HT1080 (cell line): ENCODE measurements at regions not wholly inside any gene's neighbourhood (a gene's known extent, or its start where the extent isn't known, plus 50 kb on each side); places are given as distances from the start of the nearest gene placed in this dataset.
"Not testable (repeated sequence)": the region's sequence is repeated elsewhere in the genome, so short reads cannot be mapped to it uniquely, and the experiment has no call there.

Source experiments
- DNase-seq: peaks from one replicate; pipeline ENCODE4 v3.0.0-alpha.2; 2015; ENCODE audit warnings: low read depth

DNA sequence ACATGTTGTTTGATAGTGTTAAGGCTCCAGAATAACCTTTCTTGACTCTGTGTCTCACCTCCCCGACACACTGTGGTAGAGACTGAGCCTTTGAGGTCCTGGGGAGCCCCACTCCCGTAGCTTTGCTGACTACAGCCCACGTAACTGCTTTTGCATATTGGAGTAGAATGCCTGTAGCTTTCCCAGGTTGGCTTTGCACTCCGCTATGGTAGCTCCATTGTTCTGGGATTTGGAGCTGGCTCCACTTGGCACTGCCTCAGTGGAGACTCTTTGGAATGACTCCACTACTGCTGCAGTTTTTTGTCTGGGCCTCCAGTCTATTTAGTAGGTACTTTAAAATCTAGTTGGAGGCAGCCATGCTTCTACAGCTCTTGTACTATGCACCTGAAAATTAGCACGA is 56.2 kb upstream of the ANXA1 start:
- DNase-seq = no peak

DNA sequence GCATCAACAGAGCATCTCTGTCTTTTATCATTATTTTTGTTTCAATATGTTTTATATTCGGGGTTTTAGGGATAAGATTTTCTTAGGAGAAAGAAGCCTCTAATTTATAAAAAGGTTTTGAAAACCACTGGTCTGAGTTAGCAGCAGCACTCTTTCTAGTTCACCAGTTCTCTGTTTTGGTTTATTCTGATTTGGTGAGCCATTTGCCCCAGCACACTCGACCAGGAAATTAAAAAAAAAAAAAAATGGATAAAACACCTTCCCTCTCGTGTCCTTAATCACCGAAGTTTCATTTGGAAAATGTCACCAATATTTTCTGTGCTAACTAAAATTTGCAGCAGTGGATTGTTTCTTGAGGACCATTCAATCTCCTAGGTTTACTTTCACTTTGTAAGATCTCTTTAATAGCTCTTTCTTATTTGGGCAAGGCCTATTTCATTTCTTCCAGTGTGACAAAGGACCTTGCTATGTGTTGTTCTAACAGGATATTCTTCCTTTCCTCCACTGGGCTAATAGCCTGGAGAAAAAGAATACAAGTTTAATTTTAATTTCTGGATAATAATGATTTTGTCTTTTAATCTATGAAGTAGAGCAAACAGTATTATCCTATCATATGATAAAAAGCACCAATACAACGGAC is 57.8 kb upstream of the ANXA1 start:
- peak; percentile 26 for DNase-seq

DNA sequence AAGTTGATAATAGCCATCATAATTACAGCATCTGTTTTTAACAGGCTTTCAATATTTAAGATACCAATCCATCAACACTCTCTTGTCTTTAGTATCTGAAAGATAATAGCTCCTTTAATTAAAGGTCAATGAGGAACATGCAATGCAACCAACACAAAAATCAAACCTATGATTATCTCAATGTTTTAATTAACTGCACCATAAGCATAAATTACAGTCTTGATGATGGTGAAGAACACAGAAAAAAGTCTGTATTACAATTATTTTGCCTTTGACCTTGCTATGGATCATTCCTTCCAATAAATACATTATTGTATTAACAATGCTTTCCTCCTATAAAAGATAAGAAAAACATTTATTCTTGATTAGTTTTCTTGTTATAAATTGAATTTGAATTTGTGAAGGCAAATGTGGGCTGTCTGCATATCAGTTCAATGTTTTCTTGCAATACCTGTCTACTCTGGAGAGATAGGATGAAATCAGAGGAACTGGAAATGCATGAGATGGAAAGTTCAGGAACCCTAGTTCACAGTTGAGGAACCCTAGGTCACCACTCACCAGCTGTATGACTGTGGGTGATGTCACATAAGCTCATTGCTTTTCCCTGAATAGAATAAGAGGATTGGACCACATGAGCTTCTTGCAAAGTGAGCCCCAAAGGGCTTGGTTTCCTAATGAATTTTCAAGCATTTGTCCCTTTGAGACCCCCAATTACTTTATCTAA is 58.5 kb upstream of the ANXA1 start:
- no peak for DNase-seq

DNA sequence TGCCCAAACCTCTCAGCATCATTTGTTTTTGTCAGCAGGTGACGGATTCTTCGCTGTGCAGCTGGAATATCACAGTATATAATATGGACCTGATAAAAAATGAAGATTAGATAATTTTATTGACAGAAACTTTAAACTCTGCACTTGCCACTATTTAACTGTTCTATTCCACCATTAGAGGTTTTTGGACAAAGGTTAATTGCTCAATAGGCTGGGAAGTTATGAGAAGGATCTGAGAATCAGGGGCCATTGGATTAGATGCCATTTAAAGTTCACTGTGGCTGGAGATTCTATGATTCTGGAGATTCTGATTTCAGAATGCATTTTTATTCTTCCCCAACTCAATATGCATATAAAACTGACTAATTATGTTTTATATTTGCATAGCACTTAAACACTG is 59.8 kb upstream of the ANXA1 start:
- no peak for DNase-seq

DNA sequence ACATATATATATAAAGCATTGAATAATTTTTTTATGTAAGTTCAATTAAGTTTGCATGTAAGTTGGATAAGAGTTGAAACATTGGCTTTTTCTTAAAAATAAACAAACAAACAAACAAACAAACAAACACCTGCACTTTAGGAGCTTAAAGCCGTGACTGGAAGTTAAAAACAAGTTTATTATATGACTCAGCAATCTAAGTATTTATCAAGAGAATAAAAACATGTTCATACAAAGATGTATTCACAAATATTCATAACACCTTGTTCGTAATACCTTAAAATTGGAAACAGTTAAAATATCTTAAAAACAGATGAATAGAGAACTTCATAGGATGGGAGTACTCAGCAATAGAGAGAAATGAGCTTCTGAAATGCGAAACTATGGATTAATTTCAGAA is 61.5 kb upstream of the ANXA1 start:
- no peak for DNase-seq

DNA sequence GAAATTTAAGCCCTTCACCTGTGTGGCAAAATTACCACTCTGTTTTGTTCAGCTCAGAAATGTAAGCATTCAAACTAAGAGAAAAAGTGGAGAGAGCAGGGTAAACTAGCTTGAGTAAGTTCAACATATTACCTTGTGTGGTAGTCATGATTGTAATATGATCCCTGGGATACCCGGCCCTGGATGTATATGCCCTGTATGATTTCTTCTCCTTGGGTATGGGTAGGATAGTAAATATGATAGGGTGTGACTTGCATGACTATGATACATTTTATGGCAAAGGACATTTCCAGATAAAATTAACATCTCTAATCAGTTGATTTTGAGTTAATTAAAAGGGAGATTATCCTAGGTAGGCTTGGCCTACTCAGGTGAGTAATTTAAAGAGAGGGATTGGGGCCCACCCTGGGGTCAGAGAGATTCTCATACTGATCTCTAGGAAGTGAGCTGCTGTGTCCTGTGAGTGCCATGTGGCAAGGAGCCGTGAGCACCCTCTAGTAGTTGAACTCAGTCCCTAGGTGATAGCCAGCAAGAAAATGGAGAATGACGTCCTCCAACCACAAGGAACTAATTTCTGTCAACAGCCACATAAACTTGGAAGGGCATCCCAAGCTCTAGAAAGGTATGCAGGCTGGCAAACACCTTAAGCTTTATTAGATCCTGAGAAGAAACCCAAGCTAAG is 62.2 kb upstream of the ANXA1 start:
- DNase-seq = no peak

DNA sequence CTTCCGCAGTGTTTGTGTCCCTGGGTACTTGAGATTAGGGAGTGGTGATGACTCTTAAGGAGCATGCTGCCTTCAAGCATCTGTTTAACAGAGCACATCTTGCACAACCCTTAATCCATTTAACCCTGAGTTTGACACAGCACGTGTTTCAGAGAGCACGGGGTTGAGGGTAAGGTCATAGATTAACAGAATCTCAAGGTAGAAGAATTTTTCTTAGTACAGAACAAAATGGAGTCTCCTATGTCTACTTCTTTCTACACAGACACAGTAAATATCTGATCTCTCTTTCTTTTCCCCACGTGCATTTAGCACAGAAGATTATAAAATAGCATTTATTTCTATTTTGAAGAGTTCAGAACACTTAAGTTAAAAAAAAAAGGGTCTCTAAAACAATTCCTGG is 63.8 kb upstream of the ANXA1 start:
- DNase-seq = not testable (repeated sequence)

DNA sequence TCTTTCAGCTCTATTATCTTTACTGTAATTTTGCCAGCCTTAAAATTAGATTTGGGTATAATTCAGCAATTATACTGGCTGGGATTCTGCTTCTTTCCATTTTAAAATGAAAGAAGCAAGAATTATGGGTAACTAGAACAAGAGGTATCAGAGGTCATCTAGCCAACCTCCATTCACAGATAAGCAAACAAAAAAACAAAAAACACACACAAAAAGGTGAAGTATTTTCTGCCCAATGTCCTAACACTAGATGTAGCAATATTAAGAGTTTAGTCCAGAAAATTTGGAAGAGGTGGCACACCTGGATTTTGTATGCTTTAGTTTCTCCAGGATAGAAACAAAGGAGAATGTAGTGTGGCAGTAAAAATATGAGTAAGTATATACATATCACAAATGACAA is 68.1 kb upstream of the ANXA1 start:
- DNase-seq = no peak

DNA sequence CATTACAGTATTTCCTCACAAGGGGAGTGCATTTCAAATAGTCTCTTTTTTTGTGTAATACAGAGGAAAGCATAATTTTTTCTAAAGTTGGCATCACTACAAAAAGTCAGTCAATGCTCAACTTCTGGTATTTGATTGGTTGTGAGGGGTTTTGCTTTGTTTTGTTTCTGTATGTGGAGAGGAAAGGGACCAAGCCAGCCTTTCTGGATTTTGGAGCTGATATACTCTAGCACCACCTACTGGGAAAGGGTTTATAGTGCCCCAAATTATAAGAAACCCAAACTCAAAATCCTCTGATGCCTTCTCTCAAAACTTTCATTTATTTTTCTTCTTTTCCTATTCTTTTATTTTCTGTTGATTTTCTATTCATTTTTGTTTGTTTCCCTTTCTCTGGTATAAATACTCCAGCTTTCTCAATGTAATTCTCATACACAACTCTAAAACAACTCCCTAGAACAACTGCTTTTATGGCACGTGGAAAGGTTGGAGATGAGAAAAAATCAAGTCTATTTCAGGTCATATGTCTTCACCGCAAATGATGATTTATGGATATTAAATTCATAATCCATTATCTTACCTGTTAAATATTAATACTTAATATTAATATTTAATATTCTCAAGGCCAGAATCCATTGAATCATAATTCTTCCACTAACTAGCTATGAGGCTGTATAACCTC is 69.5 kb upstream of the ANXA1 start:
- DNase-seq = peak; percentile 59

DNA sequence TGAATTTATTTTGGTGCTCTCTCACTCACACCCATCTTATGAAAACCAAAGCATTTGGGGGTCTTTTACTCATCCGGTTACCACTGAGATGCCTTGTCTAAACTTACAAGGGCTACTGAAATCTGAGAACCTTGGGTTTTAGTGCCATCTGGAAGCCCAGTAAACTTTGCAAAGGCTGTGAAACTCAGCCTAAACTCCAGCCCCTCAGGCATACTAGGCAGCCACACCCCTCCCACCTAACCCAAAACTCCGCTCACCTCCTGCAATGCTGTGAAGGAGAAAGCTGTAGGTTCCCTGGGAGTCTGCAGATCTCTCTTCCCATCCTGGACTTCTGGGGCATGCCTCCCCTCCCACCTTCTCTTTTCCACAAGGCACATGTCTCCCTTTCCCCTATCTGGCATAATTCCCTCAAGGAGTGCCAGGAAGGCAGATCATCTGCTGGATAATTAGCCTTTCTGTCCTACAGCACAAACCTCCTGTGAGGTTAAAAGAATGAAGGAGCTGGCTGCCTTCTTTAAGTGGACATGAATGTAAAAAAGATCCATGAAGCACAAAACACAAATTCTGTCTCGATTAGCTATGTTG is 71.5 kb upstream of the ANXA1 start:
- no peak for DNase-seq

DNA sequence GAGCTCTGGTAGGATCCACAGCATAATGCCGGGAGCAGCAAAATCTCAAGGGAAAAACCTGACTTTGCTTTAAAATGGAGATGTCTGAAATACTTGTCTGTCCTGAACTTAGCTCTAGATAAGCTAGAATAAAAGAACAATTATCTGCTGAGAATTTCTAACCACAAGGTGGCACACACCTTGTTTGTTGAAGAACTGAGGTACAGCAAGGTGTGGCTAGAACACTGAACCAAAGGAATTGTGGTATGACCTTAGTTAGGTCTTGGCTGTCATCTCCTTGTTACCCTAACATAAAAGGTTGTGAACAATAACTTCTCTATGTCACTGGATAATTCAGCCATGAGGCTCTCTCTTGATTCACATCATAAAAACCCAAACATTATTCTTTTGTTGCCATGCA is 72.3 kb upstream of the ANXA1 start:
- peak; percentile 3 for DNase-seq

DNA sequence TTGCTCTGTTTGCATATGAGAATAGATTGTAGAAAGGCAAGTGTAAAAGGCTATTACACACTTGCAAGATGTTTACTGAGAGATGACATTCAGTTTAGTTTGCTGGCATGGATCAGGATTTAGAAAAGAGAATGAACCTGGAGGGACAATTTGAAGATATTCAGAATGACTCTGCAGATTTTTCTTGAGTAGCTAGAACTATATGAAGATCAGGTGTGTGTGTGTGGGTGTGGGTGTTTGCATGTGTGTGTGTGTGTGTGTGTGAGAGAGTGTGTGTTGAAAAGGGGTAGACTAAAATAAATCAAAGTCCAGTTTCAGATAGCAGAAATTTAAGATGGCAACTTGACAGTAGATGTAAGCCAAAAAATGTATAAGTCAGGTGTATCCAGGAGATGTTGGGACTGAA is 74.0 kb upstream of the ANXA1 start:
- no peak for DNase-seq

DNA sequence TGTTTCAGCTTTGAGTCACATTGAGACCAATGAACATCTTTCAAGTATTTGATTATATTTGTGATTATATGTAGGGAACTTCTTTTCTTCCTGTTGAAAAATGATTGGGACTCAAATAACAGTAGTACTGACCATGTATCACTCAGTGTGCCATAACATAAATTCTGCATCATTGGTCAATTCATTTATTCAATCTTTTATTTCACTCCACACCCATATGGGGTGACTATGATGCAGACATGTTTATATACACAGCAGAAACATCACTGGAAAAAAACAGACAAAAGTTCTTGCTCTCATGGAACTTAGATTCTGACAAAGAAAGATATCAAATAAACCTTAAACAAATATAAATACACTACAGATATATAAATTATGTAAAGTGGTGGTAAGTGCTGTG is 74.7 kb upstream of the ANXA1 start:
- no peak for DNase-seq

DNA sequence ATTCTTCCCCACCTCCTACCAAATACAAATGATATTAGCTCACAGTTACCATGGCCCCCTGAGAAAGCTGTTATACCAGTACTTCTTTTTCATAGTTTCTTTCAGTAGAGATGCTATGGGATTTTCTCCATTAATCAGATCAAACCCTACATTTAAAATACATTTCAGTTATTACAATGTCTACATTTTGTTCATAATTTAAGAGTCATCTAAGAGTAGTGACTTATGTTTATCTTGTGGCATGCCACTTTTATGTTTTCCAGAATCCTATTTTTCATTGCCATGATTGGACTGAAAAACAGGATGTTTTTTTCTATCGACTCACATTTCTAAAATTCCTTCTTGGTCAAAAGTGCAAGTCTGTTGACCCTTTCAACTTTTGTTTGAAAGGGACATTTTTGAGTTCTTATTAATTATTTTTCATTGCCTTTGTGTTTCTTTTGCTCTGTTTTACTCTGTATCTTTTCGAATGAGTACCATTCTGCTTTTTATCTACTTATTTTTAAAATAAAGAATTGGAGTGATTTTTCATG is 77.4 kb upstream of the ANXA1 start:
- no peak for DNase-seq

DNA sequence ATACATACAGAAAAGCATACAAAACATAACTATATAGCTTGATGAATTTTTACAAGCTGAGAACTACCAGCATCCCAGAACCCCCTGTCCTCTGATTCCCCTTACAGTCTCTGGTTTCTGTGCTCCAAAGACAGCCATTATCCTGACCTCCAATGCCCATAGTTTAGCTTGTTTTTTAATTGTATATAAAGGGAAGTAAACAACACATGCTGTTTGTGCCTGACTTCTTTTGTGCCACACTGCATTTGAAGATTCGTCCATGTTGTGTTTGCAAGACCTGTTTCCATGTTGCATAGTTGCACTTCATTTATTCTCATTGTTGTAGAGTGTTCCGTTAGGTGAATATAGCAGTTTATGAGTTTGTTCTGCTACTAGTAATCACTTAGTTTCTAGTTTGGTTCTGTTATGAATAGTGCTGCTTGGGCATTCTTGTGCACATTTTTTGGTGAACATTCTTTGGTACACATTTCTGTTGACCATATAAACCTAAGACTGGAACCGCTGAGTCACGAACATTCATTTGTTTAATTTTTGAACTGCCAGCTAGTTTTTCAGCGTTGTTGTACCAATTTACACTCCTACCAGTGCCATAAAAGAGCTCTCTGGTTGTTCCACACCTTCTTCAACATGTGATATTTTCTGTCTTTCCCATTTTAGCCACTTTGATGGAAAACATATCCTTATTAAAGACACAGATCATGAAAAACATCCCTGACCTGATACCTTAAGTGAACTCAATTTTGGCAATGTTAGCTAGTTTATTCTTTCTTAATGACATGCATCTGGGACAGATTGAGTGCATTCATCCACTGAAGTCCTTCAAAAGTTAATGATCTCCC is 78.1 kb upstream of the ANXA1 start:
- no peak for DNase-seq

DNA sequence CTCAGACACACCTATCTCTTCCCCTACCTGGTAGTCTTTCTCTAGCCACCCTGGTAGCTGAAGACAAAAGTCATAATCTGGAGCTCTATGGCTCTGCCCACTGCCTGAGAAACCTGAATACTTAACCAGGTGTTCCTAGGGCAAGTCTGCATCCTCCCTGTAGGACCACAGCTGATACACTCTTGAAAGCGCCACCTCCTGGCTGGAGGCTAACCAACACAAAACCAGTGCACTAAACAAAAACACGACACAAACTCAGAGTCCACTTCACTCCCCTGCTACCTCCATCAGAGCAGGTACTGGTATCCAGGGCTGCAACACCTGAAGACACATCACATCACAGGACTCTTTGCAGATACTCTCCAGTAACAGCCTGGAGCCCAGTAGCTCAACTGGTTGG is 84.6 kb upstream of the ANXA1 start:
- DNase-seq = peak; percentile 11

DNA sequence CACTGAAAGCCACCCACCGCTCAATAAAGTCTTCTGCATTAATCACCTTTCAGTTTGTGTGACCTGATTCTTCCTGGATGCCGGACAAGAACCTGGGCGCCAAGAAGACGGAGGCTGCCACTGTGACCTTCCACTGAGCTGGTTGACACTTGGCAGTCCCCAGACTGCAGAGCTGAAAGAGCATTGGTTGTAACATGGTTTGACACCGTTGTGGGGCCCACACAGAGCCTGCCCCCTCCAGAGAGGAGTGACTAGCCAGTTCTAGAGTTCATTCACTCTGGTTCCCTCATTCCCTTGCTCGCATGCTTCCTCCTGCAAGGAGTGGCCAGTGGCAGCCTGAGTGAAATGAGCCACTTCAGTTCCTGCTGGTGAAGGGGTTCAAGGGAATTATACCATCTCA is 86.2 kb upstream of the ANXA1 start:
- DNase-seq = no peak

DNA sequence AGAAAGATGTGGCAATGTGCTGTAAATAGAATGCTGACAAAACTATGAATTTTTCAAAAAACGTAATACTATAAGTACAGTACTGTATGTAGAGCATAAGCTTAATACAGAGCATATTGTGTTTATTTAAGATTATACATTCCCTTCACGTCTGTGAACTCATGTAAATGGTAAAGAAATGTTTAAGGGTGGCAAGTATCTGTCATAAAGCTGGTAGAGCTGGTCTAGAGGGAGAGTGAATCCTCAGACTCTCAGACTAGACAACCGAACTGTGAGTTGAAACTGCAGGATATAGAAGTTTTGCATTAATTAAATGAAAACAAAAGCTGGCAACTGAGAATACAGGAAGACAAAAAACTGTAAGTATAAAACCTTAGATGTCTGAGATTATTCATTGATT is 87.3 kb upstream of the ANXA1 start:
- no peak for DNase-seq

DNA sequence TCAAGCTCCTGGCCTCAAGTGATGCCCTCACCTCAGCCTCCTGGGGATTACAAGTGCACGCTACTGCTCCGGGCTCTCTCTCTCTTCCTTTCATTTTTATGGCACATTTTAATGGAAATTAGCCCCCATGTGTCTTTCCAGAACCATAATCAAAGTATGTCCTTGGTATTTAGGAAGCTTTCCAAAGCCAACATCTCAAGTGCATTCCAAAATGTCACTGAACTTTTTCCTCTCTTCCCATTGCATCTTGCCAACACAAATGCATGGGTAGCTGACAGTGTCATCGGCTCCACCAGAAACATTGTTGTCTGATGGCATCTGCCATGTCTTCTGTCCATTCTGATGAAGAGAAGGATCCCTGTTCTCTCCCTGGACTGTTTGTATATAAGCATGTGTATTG is 90.5 kb upstream of the ANXA1 start:
- DNase-seq = no peak

DNA sequence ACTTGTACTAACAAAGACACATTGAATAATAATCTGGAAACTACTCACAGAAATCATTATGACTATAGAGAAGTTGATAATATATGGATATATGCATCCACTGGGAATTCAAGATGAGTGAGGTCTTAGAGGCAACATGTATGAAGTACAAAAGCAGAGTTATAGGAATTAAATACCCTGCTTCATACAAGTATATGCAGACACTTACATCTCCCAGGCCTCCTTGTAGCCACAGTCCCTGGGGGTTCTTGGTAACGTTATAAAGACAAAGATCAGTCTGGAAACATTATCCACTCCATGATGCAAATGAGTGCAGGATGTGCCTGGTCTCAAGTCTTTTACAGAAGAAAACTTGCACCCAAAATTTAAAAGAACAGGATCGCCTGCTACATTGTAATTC is 92.4 kb upstream of the ANXA1 start:
- no peak for DNase-seq

DNA sequence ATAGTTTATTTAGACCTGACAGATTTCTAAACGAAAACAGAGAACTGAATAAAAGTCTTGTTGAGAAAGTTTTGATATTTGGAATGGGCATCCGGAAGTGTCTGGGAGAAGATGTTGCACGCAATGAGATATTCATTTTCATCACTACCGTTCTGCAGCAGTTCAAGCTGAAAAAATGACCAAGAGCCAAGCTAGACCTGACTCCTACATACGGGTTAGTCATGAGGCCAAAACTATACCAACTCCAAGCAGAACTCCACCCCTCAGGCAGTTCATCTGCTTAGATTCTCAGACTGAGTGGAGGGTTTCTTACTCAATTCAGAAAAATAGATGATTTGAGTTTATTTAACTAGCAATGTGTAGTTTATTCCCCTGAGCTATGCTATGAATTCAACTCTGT is 95.4 kb upstream of the ANXA1 start:
- DNase-seq = no peak
